GM23338 (cell line): ENCODE measurements at regions not wholly inside any gene's neighbourhood (a gene's known extent, or its start where the extent isn't known, plus 50 kb on each side); places are given as distances from the start of the nearest gene placed in this dataset.

Experiments used
- CREB1 ChIP-seq: fragments of 250-450 bp; sonication (Bioruptor Pico); IDR thresholded peaks from 2 replicates; pipeline ENCODE4 v1.5.0; 2020; ENCODE audit warnings: low read depth, mild to moderate bottlenecking, moderate library complexity
- CTCF ChIP-seq, 2 experiments: fragments of 200-600 bp in 1 of 2; sonication (generic) in 1 of 2; conservative IDR thresholded peaks; 2 replicates each; pipeline versions ENCODE4 v1.5.1 to v1.6.1; 2016 to 2017; ENCODE audit warnings: antibody characterized with exemption in 2 of 2, low read depth in 2 of 2, mild to moderate bottlenecking in 2 of 2, moderate library complexity in 1 of 2
- EZH2 ChIP-seq: fragments of 200-600 bp; sonication (generic); IDR thresholded peaks from one replicate; pipeline ENCODE4 v1.8.0; 2017; ENCODE audit warnings: antibody characterized with exemption, mild to moderate bottlenecking, low read depth; ENCODE audit not compliant: unreplicated experiment
- EZH2phosphoT487 ChIP-seq: fragments of 200-600 bp; sonication (generic); IDR thresholded peaks from one replicate; pipeline ENCODE4 v1.8.1; 2018; ENCODE audit warnings: antibody characterized with exemption; ENCODE audit not compliant: unreplicated experiment
- JUNB ChIP-seq: IDR thresholded peaks from one replicate; pipeline ENCODE4 v1.6.1; 2016; ENCODE audit warnings: antibody characterized with exemption; ENCODE audit not compliant: unreplicated experiment
- POLR2AphosphoS5 ChIP-seq: IDR thresholded peaks from 2 replicates; pipeline ENCODE4 v1.6.1; 2016; ENCODE audit warnings: antibody characterized with exemption, low read depth
- REST ChIP-seq: IDR thresholded peaks from one replicate; pipeline ENCODE4 v1.6.1; 2018; ENCODE audit warnings: antibody characterized with exemption; ENCODE audit not compliant: unreplicated experiment
- STAT1 ChIP-seq: IDR thresholded peaks from one replicate; pipeline ENCODE4 v1.6.1; 2016; ENCODE audit warnings: antibody characterized with exemption; ENCODE audit not compliant: unreplicated experiment
- ZNF114 ChIP-seq: fragments of 250-450 bp; sonication (Bioruptor Pico); IDR thresholded peaks from 2 replicates; pipeline ENCODE4 v1.5.0; 2020; ENCODE audit warnings: mild to moderate bottlenecking, moderate library complexity
- TF ChIP-seq, protein P1 (sequence below): IDR thresholded peaks from 2 replicates; pipeline ENCODE4 v1.6.1; 2016; ENCODE audit warnings: antibody characterized with exemption

DNA sequence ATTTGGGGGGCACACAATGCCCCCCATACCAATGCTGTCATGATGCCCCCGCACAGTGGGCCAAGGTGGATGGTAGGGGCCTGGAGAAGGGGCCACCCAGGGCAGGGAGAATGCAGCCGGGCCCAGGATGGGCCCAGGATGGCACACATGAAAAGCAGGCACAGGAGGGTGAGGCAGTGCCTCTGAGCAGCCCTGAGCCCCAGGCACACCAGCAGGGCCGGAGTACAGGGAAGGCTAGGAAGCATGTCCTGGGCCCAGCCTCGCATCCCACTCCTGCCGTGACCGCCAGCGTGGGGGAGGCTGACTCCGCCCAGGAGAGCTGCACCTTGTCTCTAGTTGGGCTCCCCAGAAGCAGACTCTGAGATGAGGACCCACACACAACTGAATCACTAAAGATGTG is 59.3 kb upstream of the TMEM72 start:
- TF ChIP-seq CTCF (conservative IDR thresholded peaks at IDR 0.05; ENCODE audit: low read depth in 2 of 2) (no peak), POLR2AphosphoS5 (no peak), EZH2phosphoT487 (no peak), STAT1 (no peak), REST (no peak), EZH2 (no peak), JUNB (no peak), CREB1 (CRISPR knock-in tag) (no peak), ZNF114 (CRISPR knock-in tag) (no peak)
- TF ChIP-seq, protein P1, sequence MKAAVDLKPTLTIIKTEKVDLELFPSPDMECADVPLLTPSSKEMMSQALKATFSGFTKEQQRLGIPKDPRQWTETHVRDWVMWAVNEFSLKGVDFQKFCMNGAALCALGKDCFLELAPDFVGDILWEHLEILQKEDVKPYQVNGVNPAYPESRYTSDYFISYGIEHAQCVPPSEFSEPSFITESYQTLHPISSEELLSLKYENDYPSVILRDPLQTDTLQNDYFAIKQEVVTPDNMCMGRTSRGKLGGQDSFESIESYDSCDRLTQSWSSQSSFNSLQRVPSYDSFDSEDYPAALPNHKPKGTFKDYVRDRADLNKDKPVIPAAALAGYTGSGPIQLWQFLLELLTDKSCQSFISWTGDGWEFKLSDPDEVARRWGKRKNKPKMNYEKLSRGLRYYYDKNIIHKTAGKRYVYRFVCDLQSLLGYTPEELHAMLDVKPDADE = no peak
